GM12875 (cell line): ENCODE measurements at regions not wholly inside any gene's neighbourhood (a gene's known extent, or its start where the extent isn't known, plus 50 kb on each side); places are given as distances from the start of the nearest gene placed in this dataset.
"Not testable (repeated sequence)": the region's sequence is repeated elsewhere in the genome, so short reads cannot be mapped to it uniquely, and the experiment has no call there.

ENCODE experiments used
- H3K4me3 ChIP-seq: one replicate; pipeline ENCODE4 v1.5.1; 2011; ENCODE audit warnings: low read depth, low read length, control low read depth
- TF ChIP-seq, protein P1 (sequence below): IDR thresholded peaks from 2 replicates; pipeline ENCODE4 v1.5.1; 2011; ENCODE audit warnings: low read depth, mild to moderate bottlenecking, control low read depth, inconsistent platforms, low read length, moderate library complexity, borderline replicate concordance; ENCODE audit not compliant: insufficient read depth

DNA sequence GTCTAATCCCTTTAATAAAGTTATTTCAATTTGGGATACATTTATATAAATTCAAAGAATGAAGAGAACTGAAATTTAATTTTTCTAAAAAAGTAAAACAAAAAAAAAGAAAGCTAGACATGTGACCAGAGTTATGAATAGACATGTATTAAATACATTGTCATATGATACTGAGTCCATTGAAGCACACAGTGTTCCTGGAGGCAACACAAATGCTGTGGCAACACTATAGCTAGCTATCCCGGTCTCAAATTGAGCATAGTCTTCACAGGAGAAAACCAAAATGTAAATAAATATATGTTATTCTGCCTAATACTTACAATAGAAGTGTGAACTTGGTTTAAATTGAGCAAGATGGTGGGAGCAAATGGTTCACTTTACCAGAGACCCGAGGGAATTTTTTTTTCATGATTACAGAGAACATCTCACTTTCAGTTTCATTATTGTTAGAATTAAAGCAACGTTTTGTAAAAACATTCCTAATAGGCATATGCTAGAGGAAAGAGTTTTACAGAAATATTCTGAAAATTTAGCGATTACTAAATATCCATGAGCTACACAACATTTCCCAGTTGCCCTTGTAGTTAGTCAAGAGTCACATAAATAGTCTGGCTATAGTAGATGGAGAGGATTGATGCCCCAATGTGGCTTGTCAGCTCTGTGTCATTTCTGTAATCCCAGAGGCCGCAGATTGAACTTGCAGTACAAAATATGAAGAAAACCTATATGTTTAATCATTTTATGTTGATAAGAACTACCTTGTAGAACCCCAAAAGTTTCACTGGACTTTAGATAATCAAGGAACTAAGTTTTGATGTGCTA, 775.7 kb upstream of the SPRY2 start:
- H3K4me3 ChIP-seq: no peak overlapping the region
- TF ChIP-seq, protein P1, sequence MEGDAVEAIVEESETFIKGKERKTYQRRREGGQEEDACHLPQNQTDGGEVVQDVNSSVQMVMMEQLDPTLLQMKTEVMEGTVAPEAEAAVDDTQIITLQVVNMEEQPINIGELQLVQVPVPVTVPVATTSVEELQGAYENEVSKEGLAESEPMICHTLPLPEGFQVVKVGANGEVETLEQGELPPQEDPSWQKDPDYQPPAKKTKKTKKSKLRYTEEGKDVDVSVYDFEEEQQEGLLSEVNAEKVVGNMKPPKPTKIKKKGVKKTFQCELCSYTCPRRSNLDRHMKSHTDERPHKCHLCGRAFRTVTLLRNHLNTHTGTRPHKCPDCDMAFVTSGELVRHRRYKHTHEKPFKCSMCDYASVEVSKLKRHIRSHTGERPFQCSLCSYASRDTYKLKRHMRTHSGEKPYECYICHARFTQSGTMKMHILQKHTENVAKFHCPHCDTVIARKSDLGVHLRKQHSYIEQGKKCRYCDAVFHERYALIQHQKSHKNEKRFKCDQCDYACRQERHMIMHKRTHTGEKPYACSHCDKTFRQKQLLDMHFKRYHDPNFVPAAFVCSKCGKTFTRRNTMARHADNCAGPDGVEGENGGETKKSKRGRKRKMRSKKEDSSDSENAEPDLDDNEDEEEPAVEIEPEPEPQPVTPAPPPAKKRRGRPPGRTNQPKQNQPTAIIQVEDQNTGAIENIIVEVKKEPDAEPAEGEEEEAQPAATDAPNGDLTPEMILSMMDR: no peak

DNA sequence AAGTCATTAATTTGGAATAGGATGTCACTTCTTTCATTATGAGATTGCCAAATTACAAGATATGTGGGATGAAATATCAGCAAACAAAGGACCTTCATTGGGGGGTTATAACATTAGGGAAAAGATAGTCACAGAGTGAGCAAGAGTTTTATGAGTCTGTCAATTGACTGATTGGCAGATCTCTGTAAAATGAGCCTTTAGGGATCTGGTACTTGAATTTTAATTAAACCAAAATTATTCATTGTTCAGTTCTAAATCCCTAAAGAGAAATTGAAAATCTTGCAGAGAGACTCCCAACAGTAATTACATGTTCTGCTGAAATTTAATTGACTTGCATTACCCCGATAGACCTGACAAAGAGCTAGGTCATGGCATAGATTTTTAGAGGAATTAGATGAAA, 768.1 kb upstream of the SPRY2 start:
- no peak overlapping the region for H3K4me3 ChIP-seq
- TF ChIP-seq, protein P1: no peak

DNA sequence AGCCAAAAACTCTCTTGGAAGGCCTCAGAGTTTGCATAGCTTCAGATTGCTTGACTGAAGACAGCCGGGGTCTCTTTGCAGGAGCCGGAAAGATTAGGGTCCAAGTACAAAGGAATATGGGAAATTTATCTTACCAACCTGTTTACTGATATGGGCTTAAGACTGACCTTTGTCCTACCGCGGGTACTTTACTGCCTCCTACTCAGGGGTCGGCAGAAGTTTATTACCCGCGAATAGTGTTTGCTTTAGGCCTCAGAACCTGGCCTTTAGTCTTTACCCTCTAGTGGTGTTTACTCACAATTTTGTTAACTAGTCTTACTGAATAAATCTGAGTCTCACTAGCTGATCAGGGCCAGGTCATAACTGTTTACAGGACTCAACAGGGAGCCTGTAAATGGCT, 765.4 kb upstream of the SPRY2 start:
- TF ChIP-seq, protein P1: no peak
- H3K4me3 ChIP-seq: no peak overlapping the region

DNA sequence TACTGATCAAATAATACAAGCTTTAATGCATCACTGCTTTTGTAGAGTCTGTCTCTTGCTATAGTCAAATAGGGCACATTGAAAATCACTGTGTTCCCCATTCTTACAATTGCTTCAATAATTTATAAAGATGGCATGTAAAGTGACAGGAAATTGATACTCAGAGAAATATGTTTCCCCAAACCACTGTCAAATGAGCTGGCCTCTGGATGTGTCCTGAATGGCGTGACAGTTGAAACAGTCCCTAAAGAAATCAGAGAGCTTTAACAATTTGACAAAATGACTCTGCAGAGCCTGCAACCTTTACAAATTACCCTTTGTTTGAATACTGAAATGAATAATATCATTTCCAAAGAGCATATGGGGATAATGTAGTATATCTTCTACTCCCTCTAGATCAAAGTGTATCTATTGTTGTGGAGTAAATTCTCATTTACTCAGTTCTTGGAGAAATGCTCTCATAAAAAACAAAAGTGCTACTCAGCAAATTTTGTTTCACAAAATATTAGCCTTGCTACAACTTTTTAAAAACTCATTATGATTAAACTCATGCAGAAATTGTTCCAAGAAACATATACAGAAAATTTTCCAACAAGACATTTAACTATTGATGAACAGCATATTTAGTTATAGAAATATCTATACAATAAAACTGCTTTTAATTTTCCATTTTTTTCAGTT, 763.2 kb upstream of the SPRY2 start:
- no peak overlapping the region for H3K4me3 ChIP-seq
- TF ChIP-seq, protein P1: no peak

DNA sequence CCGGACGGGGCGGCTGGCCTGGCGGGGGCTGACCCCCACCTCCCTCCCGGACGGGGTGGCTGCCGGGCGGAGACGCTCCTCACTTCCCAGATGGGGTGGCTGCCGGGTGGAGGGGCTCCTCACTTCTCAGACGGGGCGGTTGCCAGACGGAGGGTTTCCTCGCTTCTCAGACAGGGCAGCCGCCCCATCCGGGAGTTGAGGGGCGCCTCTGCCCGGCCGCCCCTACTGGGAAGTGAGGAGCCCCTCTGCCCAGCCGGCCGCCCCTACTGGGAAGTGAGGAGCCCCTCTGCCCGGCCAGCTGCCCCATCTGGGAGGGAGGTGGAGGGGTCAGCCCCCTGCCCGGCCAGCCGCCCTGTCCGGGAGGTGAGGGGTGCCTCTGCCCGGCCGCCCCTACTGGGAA, 761.1 kb upstream of the SPRY2 start:
- H3K4me3 ChIP-seq: not testable (repeated sequence)

DNA sequence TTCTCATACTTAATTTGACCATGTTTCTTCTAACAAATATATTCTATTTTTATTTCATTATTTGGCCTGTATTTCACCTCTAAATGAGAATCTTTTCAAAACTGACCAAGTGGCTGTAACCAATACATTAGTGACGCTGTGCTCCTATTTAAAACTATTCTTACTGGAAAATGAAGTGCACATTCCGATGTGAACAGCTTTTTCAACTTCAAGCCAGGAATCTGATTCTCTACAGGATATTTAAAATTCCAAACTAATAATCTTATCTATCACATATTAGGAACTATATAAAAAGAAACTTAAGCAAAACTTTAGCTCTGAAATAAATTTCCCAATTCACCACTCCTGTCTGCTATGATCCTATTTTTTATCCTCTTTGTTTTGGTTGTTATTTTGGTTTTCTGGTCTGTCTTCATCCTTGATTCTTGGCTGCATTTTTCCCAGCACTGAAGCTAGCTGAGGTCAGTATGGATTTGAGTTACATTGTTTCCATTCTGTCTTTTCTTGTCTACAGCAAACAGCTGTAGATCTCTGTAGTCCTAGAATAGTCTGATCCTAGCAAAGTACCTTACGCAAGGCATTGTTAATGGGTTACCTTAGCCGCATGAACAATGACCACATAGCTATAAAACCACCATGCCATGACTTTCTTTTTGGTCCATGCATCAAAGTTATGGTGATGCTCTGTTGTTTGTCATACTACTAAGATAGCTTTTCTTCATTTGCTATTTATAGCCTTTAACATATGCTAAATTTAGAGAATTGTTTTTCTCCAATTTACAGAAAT, 748.6 kb upstream of the SPRY2 start:
- no peak overlapping the region for H3K4me3 ChIP-seq
- TF ChIP-seq, protein P1: no peak

DNA sequence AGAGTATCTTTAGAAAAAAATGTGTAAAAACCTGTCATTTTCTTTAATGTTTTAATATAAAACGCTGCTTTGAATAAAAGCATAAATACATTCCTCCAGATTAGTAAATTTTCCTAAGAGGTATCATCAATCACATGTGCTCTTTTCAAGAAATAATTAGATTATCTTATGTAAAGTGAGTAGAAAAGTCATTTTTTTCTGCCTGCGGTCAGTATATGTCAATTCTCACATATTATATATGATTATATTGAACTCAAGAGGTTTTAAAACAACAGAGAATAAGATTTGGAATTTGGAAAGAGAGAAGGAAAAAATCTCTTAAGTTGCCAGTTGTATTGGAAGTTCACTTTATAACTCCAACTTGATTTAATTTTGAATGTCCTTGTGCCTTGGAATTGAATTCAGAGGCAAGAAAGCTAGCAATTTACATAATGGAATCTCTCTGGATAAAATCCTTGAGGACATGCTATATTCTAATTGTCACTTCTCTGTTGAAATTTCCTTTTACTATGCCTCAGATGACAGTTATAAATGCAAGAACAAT, 740.1 kb upstream of the SPRY2 start:
- TF ChIP-seq, protein P1: no peak
- H3K4me3 ChIP-seq: no peak overlapping the region
